DOHH2 (cell line): ENCODE measurements at regions not wholly inside any gene's neighbourhood (a gene's known extent, or its start where the extent isn't known, plus 50 kb on each side); places are given as distances from the start of the nearest gene placed in this dataset.
"Not testable (repeated sequence)": the region's sequence is repeated elsewhere in the genome, so short reads cannot be mapped to it uniquely, and the experiment has no call there.

Experiments
- H3F3A ChIP-seq: fragments of 200-600 bp; sonication (generic), shearing (Covaris generic); 2 replicates; pipeline ENCODE4 v1.6.0; 2016; ENCODE audit warnings: antibody characterized with exemption, mild to moderate bottlenecking; ENCODE audit not compliant: control insufficient read depth, insufficient read depth
- H3K27ac ChIP-seq: fragments of 200-600 bp; sonication (generic); 2 replicates; pipeline ENCODE4 v1.5.1; 2014; ENCODE audit warnings: low read depth, mild to moderate bottlenecking, low read length, moderate library complexity
- H3K27me3 ChIP-seq: fragments of 200-600 bp; sonication (generic); 2 replicates; pipeline ENCODE4 v1.6.1; 2014; ENCODE audit warnings: mild to moderate bottlenecking, low read length, mixed read lengths; ENCODE audit not compliant: control insufficient read depth
- H3K36me3 ChIP-seq: fragments of 200-600 bp; sonication (generic); 2 replicates; pipeline ENCODE4 v1.6.1; 2014; ENCODE audit warnings: mild to moderate bottlenecking, low read length, moderate library complexity, mixed read lengths; ENCODE audit not compliant: control insufficient read depth
- H3K4me1 ChIP-seq: fragments of 200-600 bp; sonication (generic); 2 replicates; pipeline ENCODE4 v1.6.1; 2014; ENCODE audit warnings: mild to moderate bottlenecking, low read length, mixed read lengths; ENCODE audit not compliant: control insufficient read depth
- H3K4me2 ChIP-seq: fragments of 200-600 bp; sonication (generic); 2 replicates; pipeline ENCODE4 v1.6.0; 2014; ENCODE audit warnings: mild to moderate bottlenecking, low read length, moderate library complexity
- H3K4me3 ChIP-seq: fragments of 200-600 bp; sonication (generic); 2 replicates; pipeline ENCODE4 v1.5.1; 2014; ENCODE audit warnings: mild to moderate bottlenecking, low read length, mixed read lengths
- H3K79me2 ChIP-seq: fragments of 200-600 bp; sonication (generic); 2 replicates; pipeline ENCODE4 v1.6.1; 2014; ENCODE audit warnings: mild to moderate bottlenecking, low read length, mixed read lengths; ENCODE audit not compliant: control insufficient read depth
- H3K9me2 ChIP-seq: fragments of 200-600 bp; sonication (generic); replicated peaks from 2 replicates; pipeline ENCODE4 v1.6.1; 2014; ENCODE audit warnings: mild to moderate bottlenecking, low read length, mixed read lengths; ENCODE audit not compliant: control insufficient read depth
- H3K9me3 ChIP-seq: fragments of 200-600 bp; sonication (generic); 2 replicates; pipeline ENCODE4 v1.6.1; 2014; ENCODE audit warnings: antibody characterized with exemption, low read length, mixed read lengths; ENCODE audit not compliant: control insufficient read depth, insufficient read depth
- H4K20me1 ChIP-seq: fragments of 200-600 bp; sonication (generic); 2 replicates; pipeline ENCODE4 v1.6.0; 2014; ENCODE audit warnings: low read depth, mild to moderate bottlenecking, antibody characterized with exemption, low read length, moderate library complexity; ENCODE audit not compliant: control insufficient read depth, insufficient read depth
- CTCF ChIP-seq: fragments of 200-600 bp; sonication (generic); IDR thresholded peaks from one replicate; pipeline ENCODE4 v1.5.1; 2014; ENCODE audit warnings: antibody characterized with exemption, mild to moderate bottlenecking, low read depth, low read length; ENCODE audit not compliant: poor library complexity, severe bottlenecking
- EZH2phosphoT487 ChIP-seq: fragments of 200-600 bp; sonication (generic); IDR thresholded peaks from 2 replicates; pipeline ENCODE4 v1.6.1; 2017; ENCODE audit warnings: borderline replicate concordance, mild to moderate bottlenecking, antibody characterized with exemption, low read length, moderate library complexity, mixed read lengths

DNA sequence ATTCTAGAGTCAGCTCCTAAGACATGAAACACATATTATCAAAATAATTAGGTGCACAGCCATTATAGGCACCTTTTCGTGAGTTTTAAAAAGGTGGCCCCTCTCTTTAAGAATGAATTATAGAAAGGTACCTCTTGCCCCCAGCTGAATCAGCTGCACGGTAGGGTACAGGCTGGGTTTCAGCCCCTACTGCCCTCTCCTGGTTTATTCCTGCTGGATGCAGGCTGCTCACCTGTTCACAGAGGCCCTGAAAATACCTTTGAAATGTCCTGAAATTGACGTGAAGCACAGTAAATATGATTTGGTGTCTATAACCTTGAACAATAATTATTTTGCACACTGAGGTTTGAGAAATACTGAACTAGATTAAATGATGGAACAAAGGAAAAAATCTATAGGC, 504.8 kb upstream of the SGCD start:
- TF ChIP-seq CTCF (no peak), EZH2phosphoT487 (no peak)
- Histone ChIP-seq H4K20me1 (no peaks in the 10 kb centered on the region), H3K4me3 (no peak overlapping the region), H3K79me2 (no peaks in the 10 kb centered on the region), H3K4me2 (no peak overlapping the region), H3K27ac (no peak overlapping the region), H3F3A (no peaks in the 10 kb centered on the region), H3K4me1 (no peaks in the 10 kb centered on the region), H3K36me3 (no peaks in the 10 kb centered on the region), H3K27me3 (no peaks in the 10 kb centered on the region), H3K9me2 (no peaks in the 10 kb centered on the region), H3K9me3 (no peaks in the 10 kb centered on the region)

GRCh38 chr5:155826611-155827507, 500.1 kb upstream of the SGCD start:
- Histone ChIP-seq H3K4me2 (no peak overlapping the region), H3K4me3 (no peak overlapping the region), H4K20me1 (no peaks in the 10 kb centered on the region), H3K36me3 (no peaks in the 10 kb centered on the region), H3K9me2 (no peaks in the 10 kb centered on the region), H3K27me3 (no peaks in the 10 kb centered on the region), H3F3A (no peaks in the 10 kb centered on the region), H3K4me1 (no peaks in the 10 kb centered on the region), H3K9me3 (no peaks in the 10 kb centered on the region), H3K79me2 (no peaks in the 10 kb centered on the region), H3K27ac (no peak overlapping the region)
- TF ChIP-seq CTCF (no peak), EZH2phosphoT487 (no peak)

DNA sequence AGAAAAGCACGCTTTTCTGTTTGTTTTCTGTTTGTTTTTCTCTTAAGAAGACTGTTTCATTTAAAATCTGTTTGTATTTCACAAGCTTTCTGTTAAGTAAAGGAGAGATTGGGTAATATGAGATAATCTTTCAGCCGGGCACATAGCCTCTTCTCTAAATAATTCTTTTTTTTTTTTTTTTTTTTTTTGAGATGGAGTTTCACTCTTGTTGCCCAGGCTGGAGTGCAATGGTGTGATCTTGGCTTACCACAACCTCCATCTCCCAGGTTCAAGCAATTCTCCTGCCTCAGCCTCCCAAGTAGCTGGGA, 499.5 kb upstream of the SGCD start:
- H3K9me2 ChIP-seq, H3K9me3 ChIP-seq, H3K27me3 ChIP-seq, H3K4me2 ChIP-seq, H3K79me2 ChIP-seq, H3K4me1 ChIP-seq, H3K27ac ChIP-seq, H4K20me1 ChIP-seq, H3K4me3 ChIP-seq, H3F3A ChIP-seq, H3K36me3 ChIP-seq: not testable (repeated sequence)

DNA sequence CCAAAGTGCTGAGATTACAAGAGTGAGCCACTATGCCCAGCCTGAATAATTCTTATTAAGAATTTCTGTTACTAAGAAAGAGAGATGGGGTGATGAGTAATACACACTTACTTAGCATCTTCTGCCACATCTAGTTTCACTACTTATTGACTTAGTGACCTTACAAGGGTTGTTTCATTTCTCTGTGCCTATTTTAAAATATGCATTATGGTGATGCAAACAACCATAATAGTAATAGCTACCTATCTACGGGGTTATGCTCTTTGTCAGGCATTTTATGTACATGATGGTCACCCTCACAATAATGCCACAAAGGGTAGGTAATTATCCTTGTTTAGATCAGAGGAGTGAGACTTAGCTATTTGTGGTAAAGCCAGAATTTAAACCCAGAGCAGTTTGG, 499.0 kb upstream of the SGCD start:
- Histone ChIP-seq H3K9me2 (no peaks in the 10 kb centered on the region), H3K4me1 (no peaks in the 10 kb centered on the region), H3K27ac (no peak overlapping the region), H3K36me3 (no peaks in the 10 kb centered on the region), H4K20me1 (no peaks in the 10 kb centered on the region), H3K27me3 (no peaks in the 10 kb centered on the region), H3K4me3 (no peak overlapping the region), H3F3A (no peaks in the 10 kb centered on the region), H3K9me3 (no peaks in the 10 kb centered on the region), H3K4me2 (no peak overlapping the region), H3K79me2 (no peaks in the 10 kb centered on the region)
- TF ChIP-seq CTCF (no peak), EZH2phosphoT487 (no peak)
